IMR-90 (cell line): ENCODE measurements at regions not wholly inside any gene's neighbourhood (a gene's known extent, or its start where the extent isn't known, plus 50 kb on each side); places are given as distances from the start of the nearest gene placed in this dataset.

ENCODE experiments used
- BHLHE40 ChIP-seq: fragments of 150-350 bp; IDR thresholded peaks from 2 replicates; pipeline ENCODE4 v1.6.1; 2016; ENCODE audit warnings: mild to moderate bottlenecking, low read depth, low read length
- CEBPB ChIP-seq: IDR thresholded peaks from 2 replicates; pipeline ENCODE4 v1.6.1; 2012; ENCODE audit warnings: low read depth, low read length, improper control_type of control experiment
- CHD1 ChIP-seq: IDR thresholded peaks from 2 replicates; pipeline ENCODE4 v1.6.1; 2012; ENCODE audit warnings: low read depth, low read length, improper control_type of control experiment
- ELK1 ChIP-seq: fragments of 150-350 bp; IDR thresholded peaks from 2 replicates; pipeline ENCODE4 v1.6.1; 2016; ENCODE audit warnings: low read depth, mild to moderate bottlenecking, low read length, moderate library complexity, borderline replicate concordance
- MAFK ChIP-seq: IDR thresholded peaks from 2 replicates; pipeline ENCODE4 v1.6.1; 2012; ENCODE audit warnings: low read depth, low read length, improper control_type of control experiment
- MAZ ChIP-seq: IDR thresholded peaks from 2 replicates; pipeline ENCODE4 v1.6.1; 2012; ENCODE audit warnings: low read depth, mild to moderate bottlenecking, low read length, improper control_type of control experiment, moderate library complexity, borderline replicate concordance
- MXI1 ChIP-seq: IDR thresholded peaks from 2 replicates; pipeline ENCODE4 v1.6.1; 2012; ENCODE audit warnings: low read depth, mild to moderate bottlenecking, low read length, moderate library complexity, borderline replicate concordance
- POLR2A ChIP-seq: IDR thresholded peaks from 2 replicates; pipeline ENCODE4 v1.6.1; 2012; ENCODE audit warnings: mild to moderate bottlenecking, low read depth, low read length
- RAD21 ChIP-seq: IDR thresholded peaks from 2 replicates; pipeline ENCODE4 v1.6.1; 2012; ENCODE audit warnings: low read length, improper control_type of control experiment
- RCOR1 ChIP-seq: IDR thresholded peaks from 2 replicates; pipeline ENCODE4 v1.6.1; 2012; ENCODE audit warnings: mild to moderate bottlenecking, low read length, improper control_type of control experiment; ENCODE audit not compliant: insufficient replicate concordance
- RFX5 ChIP-seq: IDR thresholded peaks from 2 replicates; pipeline ENCODE4 v1.8.0; 2012; ENCODE audit warnings: low read depth, mild to moderate bottlenecking, low read length, moderate library complexity
- SMC3 ChIP-seq: fragments of 150-350 bp; IDR thresholded peaks from 2 replicates; pipeline ENCODE4 v1.6.1; 2016; ENCODE audit warnings: low read depth, mild to moderate bottlenecking, antibody characterized with exemption, low read length, moderate library complexity
- USF2 ChIP-seq: fragments of 150-350 bp; IDR thresholded peaks from 2 replicates; pipeline ENCODE4 v1.6.1; 2017; ENCODE audit warnings: mild to moderate bottlenecking, antibody characterized with exemption, low read length, low read depth
- TF ChIP-seq, protein P1 (sequence below): conservative IDR thresholded peaks from 2 replicates; pipeline ENCODE4 v1.5.1; 2012; ENCODE audit warnings: mild to moderate bottlenecking, low read depth, low read length, improper control_type of control experiment

DNA sequence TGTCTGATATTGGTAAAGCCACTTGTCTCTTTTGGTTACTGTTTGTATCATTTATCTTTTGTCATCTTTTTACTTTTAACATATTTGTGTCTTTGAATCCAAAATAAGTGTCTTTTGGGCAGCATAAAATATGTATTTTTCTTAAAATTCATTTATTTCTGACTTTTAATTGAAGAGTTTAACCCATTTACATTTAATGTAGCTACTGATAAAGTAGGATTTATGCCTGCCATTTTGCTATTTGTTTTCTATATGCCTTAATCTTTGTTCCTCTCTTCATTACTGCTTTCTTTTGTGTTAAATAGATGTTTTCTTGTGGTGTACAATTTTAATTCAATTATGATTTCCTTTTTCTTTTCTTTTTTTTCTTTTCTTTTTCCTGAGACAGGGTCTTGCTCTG is 60.9 kb downstream of the ESM1 start:
- TF ChIP-seq, protein P1, sequence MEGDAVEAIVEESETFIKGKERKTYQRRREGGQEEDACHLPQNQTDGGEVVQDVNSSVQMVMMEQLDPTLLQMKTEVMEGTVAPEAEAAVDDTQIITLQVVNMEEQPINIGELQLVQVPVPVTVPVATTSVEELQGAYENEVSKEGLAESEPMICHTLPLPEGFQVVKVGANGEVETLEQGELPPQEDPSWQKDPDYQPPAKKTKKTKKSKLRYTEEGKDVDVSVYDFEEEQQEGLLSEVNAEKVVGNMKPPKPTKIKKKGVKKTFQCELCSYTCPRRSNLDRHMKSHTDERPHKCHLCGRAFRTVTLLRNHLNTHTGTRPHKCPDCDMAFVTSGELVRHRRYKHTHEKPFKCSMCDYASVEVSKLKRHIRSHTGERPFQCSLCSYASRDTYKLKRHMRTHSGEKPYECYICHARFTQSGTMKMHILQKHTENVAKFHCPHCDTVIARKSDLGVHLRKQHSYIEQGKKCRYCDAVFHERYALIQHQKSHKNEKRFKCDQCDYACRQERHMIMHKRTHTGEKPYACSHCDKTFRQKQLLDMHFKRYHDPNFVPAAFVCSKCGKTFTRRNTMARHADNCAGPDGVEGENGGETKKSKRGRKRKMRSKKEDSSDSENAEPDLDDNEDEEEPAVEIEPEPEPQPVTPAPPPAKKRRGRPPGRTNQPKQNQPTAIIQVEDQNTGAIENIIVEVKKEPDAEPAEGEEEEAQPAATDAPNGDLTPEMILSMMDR = no peak
- no peak for TF ChIP-seq RCOR1
- no peak for TF ChIP-seq CEBPB
- no peak for TF ChIP-seq POLR2A
- no peak for TF ChIP-seq MAFK
- TF ChIP-seq USF2 = no peak
- TF ChIP-seq ELK1 = no peak
- no peak for TF ChIP-seq RFX5
- no peak for TF ChIP-seq SMC3
- TF ChIP-seq BHLHE40 = no peak
- TF ChIP-seq RAD21 = no peak
- TF ChIP-seq MXI1 = no peak
- TF ChIP-seq CHD1 = no peak
- no peak for TF ChIP-seq MAZ
